ENCODE measurements at regions not wholly inside any gene's neighbourhood (a gene's known extent, or its start where the extent isn't known, plus 50 kb on each side); places are given as distances from the start of the nearest gene placed in this dataset.

DNA sequence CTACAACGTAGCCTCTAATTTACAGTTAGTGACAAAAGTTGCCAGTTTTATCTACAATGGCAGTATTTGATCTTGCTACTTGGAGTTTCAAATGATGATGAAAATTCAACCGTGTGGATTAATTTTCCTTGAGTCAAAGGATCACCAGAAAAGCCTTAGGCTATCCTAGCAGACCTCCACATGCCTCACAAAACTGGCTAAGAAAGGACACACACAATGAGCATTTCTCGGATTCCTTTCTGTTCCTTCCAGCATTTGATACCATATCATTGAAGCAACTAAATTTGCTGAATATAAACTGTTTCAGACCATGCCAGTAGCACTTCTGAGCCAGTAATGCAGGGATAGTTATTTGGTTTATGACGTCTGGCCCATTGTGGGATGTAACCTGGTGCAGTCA lies 587.4 kb upstream of the MDFIC2 start:
- H3K4me3 ChIP-seq, result no peak overlapping the region
- DNase-seq, result no peak
- H3K9me3 ChIP-seq (ENCODE audit: control insufficient read depth in 4 of 4, insufficient read depth in 3 of 4, low read length in 3 of 4), result peaks cover 0 to 4% (median 0%) of the 10 kb centered on the region in 4 donors
- 89 to 96% methylated on average over 4 of the region's 4 CpGs for WGBS, 2 donors
- H3K4me1 ChIP-seq (ENCODE audit: control insufficient read depth in 5 of 5, insufficient read depth in 5 of 5, low read length in 5 of 5), result no peaks in the 10 kb centered on the region
- no peak overlapping the region for H3K27ac ChIP-seq (ENCODE audit: low read depth in 1 of 2, low read length in 1 of 2)
- TF ChIP-seq, protein P1, sequence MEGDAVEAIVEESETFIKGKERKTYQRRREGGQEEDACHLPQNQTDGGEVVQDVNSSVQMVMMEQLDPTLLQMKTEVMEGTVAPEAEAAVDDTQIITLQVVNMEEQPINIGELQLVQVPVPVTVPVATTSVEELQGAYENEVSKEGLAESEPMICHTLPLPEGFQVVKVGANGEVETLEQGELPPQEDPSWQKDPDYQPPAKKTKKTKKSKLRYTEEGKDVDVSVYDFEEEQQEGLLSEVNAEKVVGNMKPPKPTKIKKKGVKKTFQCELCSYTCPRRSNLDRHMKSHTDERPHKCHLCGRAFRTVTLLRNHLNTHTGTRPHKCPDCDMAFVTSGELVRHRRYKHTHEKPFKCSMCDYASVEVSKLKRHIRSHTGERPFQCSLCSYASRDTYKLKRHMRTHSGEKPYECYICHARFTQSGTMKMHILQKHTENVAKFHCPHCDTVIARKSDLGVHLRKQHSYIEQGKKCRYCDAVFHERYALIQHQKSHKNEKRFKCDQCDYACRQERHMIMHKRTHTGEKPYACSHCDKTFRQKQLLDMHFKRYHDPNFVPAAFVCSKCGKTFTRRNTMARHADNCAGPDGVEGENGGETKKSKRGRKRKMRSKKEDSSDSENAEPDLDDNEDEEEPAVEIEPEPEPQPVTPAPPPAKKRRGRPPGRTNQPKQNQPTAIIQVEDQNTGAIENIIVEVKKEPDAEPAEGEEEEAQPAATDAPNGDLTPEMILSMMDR (IDR thresholded peaks at IDR 0.05; ENCODE audit: control extremely low read depth, extremely low read depth), result no peak
- no peak overlapping the region for H3K9ac ChIP-seq (ENCODE audit: insufficient read depth in 1 of 2, low read length in 2 of 2)
- no peaks in the 10 kb centered on the region for H3K27me3 ChIP-seq (ENCODE audit: control insufficient read depth in 3 of 3, insufficient read depth in 3 of 3, low read length in 2 of 3)
- ATAC-seq (ENCODE audit: insufficient read depth, low FRiP score), result no peak
- no peaks in the 10 kb centered on the region for H3K36me3 ChIP-seq (ENCODE audit: control insufficient read depth in 4 of 4, insufficient read depth in 4 of 4, low read length in 4 of 4)

DNA sequence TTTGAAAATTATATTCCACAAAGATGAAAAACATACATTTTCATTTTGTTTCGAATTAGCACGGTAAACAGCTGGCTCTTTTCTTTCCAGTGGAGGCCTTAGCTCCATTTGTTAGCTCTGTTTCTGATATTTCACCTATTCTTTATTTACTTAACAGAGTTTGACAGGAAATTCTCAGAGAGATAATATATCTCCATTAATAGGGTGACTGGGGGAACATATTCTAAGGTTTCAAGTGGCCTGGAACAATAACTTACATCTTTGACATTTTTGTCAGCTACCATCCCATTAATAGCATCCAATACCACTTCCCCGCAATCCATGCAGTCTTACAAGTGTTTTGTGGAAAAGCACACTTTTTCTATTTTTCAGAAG lies 577.6 kb upstream of the MDFIC2 start:
- Histone ChIP-seq H3K9ac (ENCODE audit: insufficient read depth in 1 of 2, low read length in 2 of 2) (no peak overlapping the region), H3K4me1 (ENCODE audit: control insufficient read depth in 5 of 5, insufficient read depth in 5 of 5, low read length in 5 of 5) (no peaks in the 10 kb centered on the region), H3K4me3 (no peak overlapping the region), H3K27me3 (ENCODE audit: control insufficient read depth in 3 of 3, insufficient read depth in 3 of 3, low read length in 2 of 3) (no peaks in the 10 kb centered on the region), H3K36me3 (ENCODE audit: control insufficient read depth in 4 of 4, insufficient read depth in 4 of 4, low read length in 4 of 4) (no peaks in the 10 kb centered on the region), H3K9me3 (ENCODE audit: control insufficient read depth in 4 of 4, insufficient read depth in 3 of 4, low read length in 3 of 4) (no peaks in the 10 kb centered on the region), H3K27ac (ENCODE audit: low read depth in 1 of 2, low read length in 1 of 2) (peak overlapping the region in 1 of 2 donors; percentile 45)
- DNase-seq (no peak), ATAC-seq (ENCODE audit: insufficient read depth, low FRiP score) (no peak)
- TF ChIP-seq, protein P1 (IDR thresholded peaks at IDR 0.05; ENCODE audit: control extremely low read depth, extremely low read depth), result no peak
- WGBS, 2 donors, result 85 to 96% methylated on average over 3 of the region's 3 CpGs

DNA sequence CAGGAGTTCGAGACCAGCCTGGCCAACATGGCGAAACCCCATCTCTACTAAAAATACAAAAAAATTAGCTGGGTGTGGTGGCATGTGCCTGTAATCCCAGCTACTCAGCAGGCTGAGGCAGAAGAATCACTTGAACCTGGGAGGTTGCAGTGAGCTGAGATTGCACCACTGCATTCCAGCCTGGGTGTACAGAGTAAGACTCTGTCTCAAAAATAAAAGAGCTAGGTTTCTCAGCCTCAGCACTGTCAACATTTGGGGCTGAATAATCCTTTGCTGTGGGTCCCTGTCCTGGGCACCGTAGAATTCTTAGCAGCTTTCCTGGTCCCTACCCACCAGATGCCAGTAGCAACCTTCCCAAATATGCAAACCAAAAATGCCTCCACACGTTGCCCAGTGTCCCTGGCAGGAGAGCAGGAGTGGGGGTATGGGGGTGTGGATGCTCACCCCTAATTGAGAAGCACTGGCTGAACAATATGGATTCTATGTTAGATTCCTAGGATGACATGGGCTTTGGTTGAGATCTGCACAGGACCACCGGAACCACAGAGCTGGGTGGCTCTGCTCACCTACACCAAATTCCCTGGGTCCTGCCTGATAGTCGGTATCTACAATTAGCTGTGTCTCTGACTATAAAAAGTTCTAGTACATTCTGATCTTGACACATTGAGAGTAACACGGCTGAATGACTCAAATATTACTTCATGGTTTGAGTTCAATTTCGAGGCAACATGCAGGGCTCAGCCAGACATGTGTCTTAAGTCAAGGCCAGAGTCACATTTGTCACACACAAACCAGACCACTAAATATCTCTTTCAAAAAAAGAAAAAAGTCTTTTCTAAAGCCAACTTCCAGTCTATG lies 577.0 kb upstream of the MDFIC2 start:
- H3K27ac ChIP-seq (ENCODE audit: low read depth in 1 of 2, low read length in 1 of 2), result peak overlapping the region in 1 of 2 donors; percentile 69

More for the DNA sequence above, 577.0 kb upstream of the MDFIC2 start:
- Histone ChIP-seq H3K9me3 (ENCODE audit: control insufficient read depth in 4 of 4, insufficient read depth in 3 of 4, low read length in 3 of 4) (no peaks in the 10 kb centered on the region), H3K27me3 (ENCODE audit: control insufficient read depth in 3 of 3, insufficient read depth in 3 of 3, low read length in 2 of 3) (no peaks in the 10 kb centered on the region), H3K4me3 (no peak overlapping the region), H3K9ac (ENCODE audit: insufficient read depth in 1 of 2, low read length in 2 of 2) (no peak overlapping the region), H3K4me1 (ENCODE audit: control insufficient read depth in 5 of 5, insufficient read depth in 5 of 5, low read length in 5 of 5) (peaks cover 0 to under 1% (median 0%) of the 10 kb centered on the region in 5 donors), H3K36me3 (ENCODE audit: control insufficient read depth in 4 of 4, insufficient read depth in 4 of 4, low read length in 4 of 4) (no peaks in the 10 kb centered on the region)
- no peak for ATAC-seq (ENCODE audit: insufficient read depth, low FRiP score)
- 75 to 93% methylated on average over 8 of the region's 8 CpGs for WGBS, 2 donors
- DNase-seq, result no peak
- TF ChIP-seq, protein P1 (IDR thresholded peaks at IDR 0.05; ENCODE audit: control extremely low read depth, extremely low read depth), result no peak

All from lung (tissue), 11 donors.